Sigmoid colon (tissue), 6 donors: ENCODE measurements at regions not wholly inside any gene's neighbourhood (a gene's known extent, or its start where the extent isn't known, plus 50 kb on each side); places are given as distances from the start of the nearest gene placed in this dataset.

Experiments used
- DNase-seq: peaks from one replicate; pipeline ENCODE4 v3.0.0-alpha.2; 2019
- H3K27ac ChIP-seq, 4 donors: fragments of 200-600 bp; sonication (generic); one replicate each; pipeline ENCODE4 v1.5.1; 2016 to 2019; ENCODE audit warnings: mild to moderate bottlenecking in 1 of 4
- H3K27me3 ChIP-seq, 3 donors: fragments of 200-600 bp; sonication (generic); one replicate each; pipeline ENCODE4 v1.5.1; 2019; ENCODE audit warnings: mild to moderate bottlenecking in 1 of 3
- H3K36me3 ChIP-seq, 4 donors: fragments of 200-600 bp; sonication (generic); one replicate each; pipeline ENCODE4 v1.5.1; 2016 to 2019
- H3K4me1 ChIP-seq, 4 donors: fragments of 200-600 bp; sonication (generic); one replicate each; pipeline ENCODE4 v1.5.1; 2017 to 2019
- H3K4me3 ChIP-seq, 4 donors: fragments of 200-600 bp; sonication (generic); one replicate each; pipeline ENCODE4 v1.5.1; 2017 to 2019; ENCODE audit warnings: mild to moderate bottlenecking in 2 of 4, moderate library complexity in 1 of 4
- H3K9me3 ChIP-seq, 4 donors: fragments of 200-600 bp in 3 of 4; sonication (generic) in 3 of 4; one replicate each; pipeline versions ENCODE4 v1.5.1 to v1.6.1; 2013 to 2019
- CTCF ChIP-seq, 4 experiments: fragments of 450-650 bp in 3 of 4; fragments of 200-600 bp in 1 of 4; IDR thresholded peaks; one replicate each; pipeline ENCODE4 v1.5.1; 2016 to 2019; ENCODE audit warnings: antibody characterized with exemption in 4 of 4, mild to moderate bottlenecking in 3 of 4, moderate library complexity in 2 of 4
- EP300 ChIP-seq, 4 donors: sonication (generic); formaldehyde crosslinking; IDR thresholded peaks; one replicate each; pipeline ENCODE4 v1.6.1; 2017; ENCODE audit warnings: antibody characterized with exemption in 4 of 4
- POLR2A ChIP-seq, 2 donors: fragments of 450-650 bp; IDR thresholded peaks; one replicate each; pipeline ENCODE4 v1.6.1; 2016; ENCODE audit warnings: antibody characterized with exemption in 2 of 2, mild to moderate bottlenecking in 2 of 2, moderate library complexity in 2 of 2
- POLR2AphosphoS5 ChIP-seq, 4 donors: sonication (generic); formaldehyde crosslinking; IDR thresholded peaks; one replicate each; pipeline ENCODE4 v1.6.1; 2017; ENCODE audit warnings: antibody characterized with exemption in 4 of 4
- WGBS, 2 donors: extraction: QIAGEN DNeasy Blood & Tissue Kit; methylation state at CpG; one replicate each; pipeline ENCODE4 v1.1.7; 2013; 5-methylcytosine and 5-hydroxymethylcytosine counted together
- intact Hi-C: fragments of 100-400 bp; cut with DNase I; formaldehyde crosslinking; loops from one replicate; pipeline ENCODE4 v1.15.1; 2023
- donor health status: healthy with polysubstance abuse.
- donor health status: healthy.

- Histone ChIP-seq H3K36me3 (no peaks in the 10 kb centered on the region), H3K27ac (no peak overlapping the region), H3K27me3 (no peaks in the 10 kb centered on the region), H3K4me3 (no peak overlapping the region), H3K4me1 (no peaks in the 10 kb centered on the region), H3K9me3 (no peaks in the 10 kb centered on the region)
- DNase-seq: no peak
- intact Hi-C loops: no loop called here
- TF ChIP-seq CTCF (IDR thresholded peaks at IDR 0.05): no peak
- TF ChIP-seq POLR2A (IDR thresholded peaks at IDR 0.05): no peak
- no peak for TF ChIP-seq POLR2AphosphoS5 (IDR thresholded peaks at IDR 0.05)
- TF ChIP-seq EP300 (IDR thresholded peaks at IDR 0.05): no peak
- WGBS, 2 donors: 90 to 91% methylated on average over 4 of the region's 4 CpGs
These were observed 433.9 kb downstream of the KCNJ2 start for GRCh38 chr17:70603226-70603625.

GRCh38 chr17:70604854-70605253, 435.5 kb downstream of the KCNJ2 start:
- intact Hi-C loops: no loop called here
- no peaks in the 10 kb centered on the region for H3K9me3 ChIP-seq
- H3K27me3 ChIP-seq: no peaks in the 10 kb centered on the region
- H3K4me3 ChIP-seq: no peak overlapping the region
- TF ChIP-seq POLR2A (IDR thresholded peaks at IDR 0.05) (no peak), EP300 (IDR thresholded peaks at IDR 0.05) (no peak), CTCF (IDR thresholded peaks at IDR 0.05) (no peak), POLR2AphosphoS5 (IDR thresholded peaks at IDR 0.05) (no peak)
- WGBS, 2 donors: 66 to 77% methylated on average over 1 of the region's 1 CpG
- H3K4me1 ChIP-seq: no peaks in the 10 kb centered on the region
- no peak overlapping the region for H3K27ac ChIP-seq
- no peak for DNase-seq
- H3K36me3 ChIP-seq: no peaks in the 10 kb centered on the region

- no peak for DNase-seq
- intact Hi-C loops: no loop called here
- Histone ChIP-seq H3K4me1 (no peaks in the 10 kb centered on the region), H3K27me3 (no peaks in the 10 kb centered on the region), H3K36me3 (no peaks in the 10 kb centered on the region), H3K27ac (no peak overlapping the region), H3K4me3 (no peak overlapping the region), H3K9me3 (no peaks in the 10 kb centered on the region)
- no peak for TF ChIP-seq CTCF (IDR thresholded peaks at IDR 0.05)
- no peak for TF ChIP-seq EP300 (IDR thresholded peaks at IDR 0.05)
- TF ChIP-seq POLR2AphosphoS5 (IDR thresholded peaks at IDR 0.05): no peak
- TF ChIP-seq POLR2A (IDR thresholded peaks at IDR 0.05): no peak
- WGBS, 2 donors: 87 to 91% methylated on average over 2 of the region's 2 CpGs
These were observed 436.8 kb downstream of the KCNJ2 start for GRCh38 chr17:70606086-70606485.

- no peaks in the 10 kb centered on the region for H3K4me1 ChIP-seq
- intact Hi-C loops: no loop called here
- TF ChIP-seq EP300 (IDR thresholded peaks at IDR 0.05) (no peak), CTCF (IDR thresholded peaks at IDR 0.05) (no peak), POLR2AphosphoS5 (IDR thresholded peaks at IDR 0.05) (no peak), POLR2A (IDR thresholded peaks at IDR 0.05) (no peak)
- DNase-seq: no peak
- H3K4me3 ChIP-seq: no peak overlapping the region
- no peak overlapping the region for H3K27ac ChIP-seq
- 71 to 83% methylated on average over 2 of the region's 2 CpGs for WGBS, 2 donors
- no peaks in the 10 kb centered on the region for H3K27me3 ChIP-seq
- H3K36me3 ChIP-seq: no peaks in the 10 kb centered on the region
- no peaks in the 10 kb centered on the region for H3K9me3 ChIP-seq
These were observed 438.9 kb downstream of the KCNJ2 start for GRCh38 chr17:70608193-70608592.

- WGBS, 2 donors: 93 to 97% methylated on average over 2 of the region's 2 CpGs
- no peaks in the 10 kb centered on the region for H3K36me3 ChIP-seq
- H3K27ac ChIP-seq: no peak overlapping the region
- no peaks in the 10 kb centered on the region for H3K27me3 ChIP-seq
- H3K4me1 ChIP-seq: no peaks in the 10 kb centered on the region
- H3K9me3 ChIP-seq: no peaks in the 10 kb centered on the region
- no peak for DNase-seq
- intact Hi-C loops: no loop called here
- no peak overlapping the region for H3K4me3 ChIP-seq
- no peak for TF ChIP-seq POLR2A (IDR thresholded peaks at IDR 0.05)
- TF ChIP-seq POLR2AphosphoS5 (IDR thresholded peaks at IDR 0.05): no peak
- no peak for TF ChIP-seq EP300 (IDR thresholded peaks at IDR 0.05)
These were observed 439.6 kb downstream of the KCNJ2 start for GRCh38 chr17:70608957-70609356.
